Adrenal gland (tissue), 5 donors: ENCODE measurements at regions not wholly inside any gene's neighbourhood (a gene's known extent, or its start where the extent isn't known, plus 50 kb on each side); places are given as distances from the start of the nearest gene placed in this dataset.

ENCODE experiments used
- CTCF ChIP-seq, 6 experiments: fragments of 450-650 bp in 4 of 6; fragments of 200-600 bp in 2 of 6; sonication (generic) in 1 of 6; IDR thresholded peaks; 1 replicate in 5 of 6; 2 replicates in 1 of 6; pipeline versions ENCODE4 v1.5.1 to v1.8.0; 2016 to 2021; ENCODE audit warnings: antibody characterized with exemption in 6 of 6, mild to moderate bottlenecking in 2 of 6, moderate library complexity in 1 of 6
- POLR2A ChIP-seq, 2 donors: fragments of 450-650 bp; IDR thresholded peaks; one replicate each; pipeline ENCODE4 v1.6.1; 2017; ENCODE audit warnings: antibody characterized with exemption in 2 of 2, mild to moderate bottlenecking in 2 of 2, moderate library complexity in 1 of 2
- donor health status: DM: no; HTN: no; CAD: no.

- no peak for TF ChIP-seq POLR2A (IDR thresholded peaks at IDR 0.05)
- no peak for TF ChIP-seq CTCF (IDR thresholded peaks at IDR 0.05)
Measured at GRCh38 chr9:22392523-22392922, 54.1 kb upstream of the DMRTA1 start.
